ENCODE measurements at regions not wholly inside any gene's neighbourhood (a gene's known extent, or its start where the extent isn't known, plus 50 kb on each side); places are given as distances from the start of the nearest gene placed in this dataset.

- Mint-ChIP-seq H3K36me3 (ENCODE audit: low read depth) (no peaks in the 10 kb centered on the region), H3K4me1 (peaks cover 12% of the 10 kb centered on the region), H3K27me3 (ENCODE audit: low read depth) (no peaks in the 10 kb centered on the region), H3K9me3 (no peaks in the 10 kb centered on the region), H3K4me3 (no peak overlapping the region), H3K27ac (no peak overlapping the region)
- no peak for TF ChIP-seq CTCF (IDR thresholded peaks at IDR 0.05; ENCODE audit: unreplicated experiment in 3 of 3)
These were observed 61.9 kb downstream of the EXOSC2 start for GRCh38 chr9:130755377-130756007.

GRCh38 chr9:130756037-130756436, 62.5 kb downstream of the EXOSC2 start:
- no peaks in the 10 kb centered on the region for H3K27me3 Mint-ChIP-seq (ENCODE audit: low read depth)
- no peak overlapping the region for H3K4me3 Mint-ChIP-seq
- H3K4me1 Mint-ChIP-seq = peaks cover 12% of the 10 kb centered on the region
- no peaks in the 10 kb centered on the region for H3K9me3 Mint-ChIP-seq
- peak overlapping the region in 1 of 3 experiments; percentile 57 for H3K27ac Mint-ChIP-seq
- no peak for TF ChIP-seq CTCF (IDR thresholded peaks at IDR 0.05; ENCODE audit: unreplicated experiment in 3 of 3)
- no peaks in the 10 kb centered on the region for H3K36me3 Mint-ChIP-seq (ENCODE audit: low read depth)

- no peak for TF ChIP-seq CTCF (IDR thresholded peaks at IDR 0.05; ENCODE audit: unreplicated experiment in 3 of 3)
- Mint-ChIP-seq H3K27ac (peak overlapping the region in 1 of 3 experiments; percentile 57), H3K4me1 (peaks cover 10% of the 10 kb centered on the region), H3K4me3 (no peak overlapping the region), H3K9me3 (no peaks in the 10 kb centered on the region), H3K36me3 (ENCODE audit: low read depth) (no peaks in the 10 kb centered on the region), H3K27me3 (ENCODE audit: low read depth) (no peaks in the 10 kb centered on the region)
These were observed 63.0 kb downstream of the EXOSC2 start for GRCh38 chr9:130756455-130757152.

- Mint-ChIP-seq H3K27me3 (ENCODE audit: low read depth) (no peaks in the 10 kb centered on the region), H3K27ac (no peak overlapping the region), H3K4me1 (peaks cover 18% of the 10 kb centered on the region), H3K9me3 (no peaks in the 10 kb centered on the region), H3K4me3 (no peak overlapping the region), H3K36me3 (ENCODE audit: low read depth) (no peaks in the 10 kb centered on the region)
- TF ChIP-seq CTCF (IDR thresholded peaks at IDR 0.05; ENCODE audit: unreplicated experiment in 3 of 3) = no peak
These were observed 66.2 kb downstream of the EXOSC2 start for GRCh38 chr9:130759738-130760137.

- Mint-ChIP-seq H3K36me3 (ENCODE audit: low read depth) (no peaks in the 10 kb centered on the region), H3K4me1 (peaks cover 41% of the 10 kb centered on the region), H3K27ac (peak overlapping the region; percentile 22 to 59 (median 42)), H3K4me3 (no peak overlapping the region), H3K27me3 (ENCODE audit: low read depth) (no peaks in the 10 kb centered on the region), H3K9me3 (no peaks in the 10 kb centered on the region)
- no peak for TF ChIP-seq CTCF (IDR thresholded peaks at IDR 0.05; ENCODE audit: unreplicated experiment in 3 of 3)
These were observed 70.0 kb downstream of the EXOSC2 start for GRCh38 chr9:130763331-130764171.

All from nephron (organoid).